ENCODE measurements at regions not wholly inside any gene's neighbourhood (a gene's known extent, or its start where the extent isn't known, plus 50 kb on each side); places are given as distances from the start of the nearest gene placed in this dataset.

DNA sequence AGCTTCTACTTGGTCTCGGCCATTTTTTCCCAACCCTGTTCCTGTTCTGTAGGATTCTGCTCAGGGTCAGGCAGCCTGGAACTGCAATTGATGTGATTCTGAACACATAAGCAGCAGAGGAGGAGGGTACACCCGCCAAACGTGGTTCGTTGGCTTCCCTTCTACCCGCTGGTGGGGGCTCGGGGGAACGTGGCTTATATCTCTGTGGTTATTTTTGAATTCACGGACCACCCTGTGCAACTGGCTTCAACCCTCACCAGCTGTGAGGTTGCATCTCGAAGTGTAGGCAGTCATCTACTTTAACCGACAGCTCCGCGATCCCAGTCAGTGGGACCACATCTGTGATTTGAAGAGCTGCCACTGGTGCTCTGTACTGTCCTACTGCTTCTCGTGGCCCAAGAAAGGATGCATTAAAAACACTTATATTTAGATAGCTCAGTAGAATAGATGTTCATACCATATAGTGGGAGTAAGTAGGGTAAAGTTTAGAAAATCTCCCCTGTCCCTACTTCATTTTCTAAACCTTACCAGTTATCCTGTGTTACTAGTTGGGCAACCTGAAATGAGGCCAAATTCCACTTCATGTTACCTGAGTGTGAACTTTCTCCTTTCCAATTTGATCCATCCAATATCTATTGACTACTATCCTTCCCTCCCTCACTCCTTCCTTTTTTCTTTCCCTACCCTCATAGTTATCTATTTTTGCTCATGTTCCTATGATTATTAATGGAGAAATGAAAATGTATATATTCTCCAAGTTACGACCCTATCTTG, 80.4 kb upstream of the BCOR start:
- Histone ChIP-seq H3K4me3 (replicated peaks; ENCODE audit: low read depth, low read length) (no peak overlapping the region), H3K27me3 (replicated peaks; ENCODE audit: control insufficient read depth, insufficient read depth, low read length) (no peaks in the 10 kb centered on the region), H3K36me3 (ENCODE audit: control insufficient read depth, insufficient read depth, low read length) (no peaks in the 10 kb centered on the region)
- no peak for TF ChIP-seq CTCF (IDR thresholded peaks at IDR 0.05; ENCODE audit: insufficient read depth, low read length, poor library complexity, severe bottlenecking)
- no peak for DNase-seq (ENCODE audit: extremely low read depth, insufficient read length)

GRCh38 chrX:40177489-40177888, 79.7 kb upstream of the BCOR start:
- peak overlapping the region; percentile 65 for H3K4me3 ChIP-seq (replicated peaks; ENCODE audit: low read depth, low read length)
- H3K27me3 ChIP-seq (replicated peaks; ENCODE audit: control insufficient read depth, insufficient read depth, low read length), result no peaks in the 10 kb centered on the region
- TF ChIP-seq CTCF (IDR thresholded peaks at IDR 0.05; ENCODE audit: insufficient read depth, low read length, poor library complexity, severe bottlenecking), result no peak
- H3K36me3 ChIP-seq (ENCODE audit: control insufficient read depth, insufficient read depth, low read length), result no peaks in the 10 kb centered on the region
- DNase-seq (ENCODE audit: extremely low read depth, insufficient read length), result no peak

DNA sequence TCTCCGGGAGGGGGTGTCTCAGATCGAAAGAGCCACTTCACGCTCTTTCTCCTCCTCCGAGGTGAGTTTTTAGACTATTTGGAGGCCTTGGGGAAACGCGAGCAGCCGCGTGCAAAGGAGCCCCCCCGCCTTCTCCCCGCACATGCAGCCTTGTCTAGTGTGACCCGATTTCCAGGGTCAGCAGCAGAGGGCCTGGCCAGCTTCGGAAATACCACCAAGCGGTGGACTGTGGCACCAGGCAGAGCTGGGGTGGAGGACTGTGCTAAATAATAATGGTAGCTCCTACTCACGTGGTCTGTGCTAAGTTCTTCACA, 79.3 kb upstream of the BCOR start:
- Histone ChIP-seq H3K36me3 (ENCODE audit: control insufficient read depth, insufficient read depth, low read length) (no peaks in the 10 kb centered on the region), H3K4me3 (replicated peaks; ENCODE audit: low read depth, low read length) (peak overlapping the region; percentile 65), H3K27me3 (replicated peaks; ENCODE audit: control insufficient read depth, insufficient read depth, low read length) (no peaks in the 10 kb centered on the region)
- TF ChIP-seq CTCF (IDR thresholded peaks at IDR 0.05; ENCODE audit: insufficient read depth, low read length, poor library complexity, severe bottlenecking), result no peak
- DNase-seq (ENCODE audit: extremely low read depth, insufficient read length), result no peak

- TF ChIP-seq CTCF (IDR thresholded peaks at IDR 0.05; ENCODE audit: insufficient read depth, low read length, poor library complexity, severe bottlenecking), result no peak
- DNase-seq (ENCODE audit: extremely low read depth, insufficient read length), result peak; percentile 85
- peak overlapping the region; percentile 65 for H3K4me3 ChIP-seq (replicated peaks; ENCODE audit: low read depth, low read length)
Observed at GRCh38 chrX:40176351-40177116, 78.8 kb upstream of the BCOR start.

DNA sequence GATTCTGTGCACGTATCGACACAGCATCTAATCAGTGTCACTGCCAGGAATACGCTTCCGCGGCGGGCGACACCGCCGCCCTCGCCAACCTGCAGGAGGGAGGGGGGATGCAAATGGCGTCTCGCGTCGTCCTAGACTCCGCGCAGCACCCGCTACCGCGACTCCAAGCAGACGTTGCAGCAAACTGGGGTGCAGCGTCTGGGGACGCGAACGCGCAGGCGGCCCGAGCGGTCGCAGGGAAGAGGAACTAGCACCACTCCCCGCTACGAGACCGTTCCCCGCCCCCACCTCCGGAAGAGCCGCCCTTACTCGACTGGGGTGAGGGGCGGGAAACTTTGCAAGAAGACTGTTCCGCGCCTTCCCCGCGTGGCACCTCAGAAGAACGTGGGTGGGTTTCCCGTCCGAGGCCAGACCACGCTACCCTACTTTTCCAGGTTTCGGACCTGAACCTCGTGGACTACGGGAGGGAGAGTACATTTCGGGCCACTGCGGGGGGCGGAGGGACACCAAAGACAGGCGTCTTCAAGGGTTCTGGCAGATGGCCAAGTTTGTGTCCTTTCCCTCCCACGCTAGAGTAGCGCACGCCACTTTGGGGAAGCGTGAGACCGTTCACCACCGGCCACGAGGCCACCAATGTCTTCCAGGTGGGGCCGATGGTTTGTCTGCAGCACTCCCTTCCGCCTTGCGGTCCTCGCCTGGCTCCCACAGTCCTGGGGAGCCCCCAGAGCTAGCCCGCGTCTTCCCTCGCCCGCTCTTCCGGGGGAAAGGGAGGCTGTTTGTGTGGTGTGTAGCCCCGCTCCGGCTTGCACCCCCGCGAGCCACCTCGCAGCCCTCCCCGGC, 78.0 kb upstream of the BCOR start:
- Histone ChIP-seq H3K36me3 (ENCODE audit: control insufficient read depth, insufficient read depth, low read length) (no peaks in the 10 kb centered on the region), H3K4me3 (replicated peaks; ENCODE audit: low read depth, low read length) (peak overlapping the region; percentile 65), H3K27me3 (replicated peaks; ENCODE audit: control insufficient read depth, insufficient read depth, low read length) (no peaks in the 10 kb centered on the region)
- no peak for TF ChIP-seq CTCF (IDR thresholded peaks at IDR 0.05; ENCODE audit: insufficient read depth, low read length, poor library complexity, severe bottlenecking)
- DNase-seq (ENCODE audit: extremely low read depth, insufficient read length), result peak; percentile 92

More at GRCh38 chrX:40176351-40177116, 78.8 kb upstream of the BCOR start:
- no peaks in the 10 kb centered on the region for H3K27me3 ChIP-seq (replicated peaks; ENCODE audit: control insufficient read depth, insufficient read depth, low read length)
- H3K36me3 ChIP-seq (ENCODE audit: control insufficient read depth, insufficient read depth, low read length), result no peaks in the 10 kb centered on the region

Data from GM06990 (cell line).